ENCODE measurements at regions not wholly inside any gene's neighbourhood (a gene's known extent, or its start where the extent isn't known, plus 50 kb on each side); places are given as distances from the start of the nearest gene placed in this dataset.

DNA sequence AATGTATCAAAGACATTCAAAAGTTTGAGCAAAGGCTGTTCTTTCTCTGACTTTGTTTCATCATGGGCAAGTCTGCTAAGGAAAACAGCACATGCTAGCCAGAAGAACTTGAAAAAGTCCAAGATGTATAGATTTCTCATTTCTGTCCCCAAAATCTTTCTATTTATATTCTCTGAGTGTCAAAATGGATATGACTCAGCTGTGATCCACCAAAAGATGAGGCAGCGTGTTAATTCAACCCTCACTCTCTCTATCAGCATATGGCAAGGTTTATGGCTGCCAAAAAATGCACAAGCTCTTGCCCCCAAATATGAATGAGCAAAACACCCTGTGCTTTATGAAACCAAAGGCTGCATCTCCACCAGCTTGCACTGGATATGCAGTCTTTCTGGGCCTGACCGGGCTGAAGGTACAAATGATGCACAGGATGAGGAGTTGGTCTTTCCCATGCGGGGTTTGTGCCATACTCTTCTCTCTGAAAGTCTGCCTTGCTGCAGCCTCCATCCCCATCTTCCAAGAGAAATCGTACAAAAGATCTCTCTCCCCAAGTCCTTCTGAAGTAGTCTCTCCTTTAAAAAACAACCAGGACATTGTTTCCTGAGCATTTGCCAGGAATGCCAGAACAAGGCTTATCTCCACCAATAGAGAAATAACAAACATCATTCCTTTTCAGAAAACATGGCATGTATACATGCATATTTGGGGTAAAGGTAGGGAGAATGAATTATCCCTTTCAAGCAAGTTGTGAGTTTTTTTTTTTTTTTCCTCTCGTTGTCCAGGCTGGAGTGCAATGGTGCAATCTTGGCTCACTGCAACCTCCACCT, 203.4 kb downstream of the TMX1 start:
- CTCF ChIA-PET, result interaction anchor here (0.9 to 2.4 kb wide), 4 partner anchors 8 to 209 kb away, joined by 3 to 9 read pairs (median 6); partner anchors contain the start of gene FRMD6
- DNase-seq (ENCODE audit: low read depth, low spot score) (peak; percentile 21), FAIRE-seq (no peak)
- intact Hi-C loops (cut with micrococcal nuclease), result loop anchor here (2.0 kb wide), 1 partner anchor 103 kb away; no protein-coding TSS in a partner anchor
- H3K9me1 ChIP-seq (replicated peaks; ENCODE audit: control insufficient read depth, extremely low read depth, insufficient read depth, low read length), result no peaks in the 10 kb centered on the region
- no peaks in the 10 kb centered on the region for H4K20me1 ChIP-seq (replicated peaks; ENCODE audit: control insufficient read depth, extremely low read depth, insufficient read depth, low read length)
- H3K27ac ChIP-seq (ENCODE audit: insufficient read depth, low read depth, low read length), result peak overlapping the region; percentile 92
- BruUV-seq (replicated peaks), result no TSS peak
- POLR2A ChIA-PET, result no interaction called here
- dilution Hi-C loops (cut with MboI; ENCODE audit: extremely low pct_ligation_motif_present, low sequenced_read_pairs), result no loop called here
- peaks cover 40% of the 10 kb centered on the region for H3K4me1 ChIP-seq (ENCODE audit: control insufficient read depth, extremely low read depth, insufficient read depth, low read length)
- H3K36me3 ChIP-seq (ENCODE audit: control insufficient read depth in 2 of 2, extremely low read depth in 1 of 2, insufficient read depth in 2 of 2, low read length in 2 of 2), result no peaks in the 10 kb centered on the region
- H3K79me2 ChIP-seq (ENCODE audit: control insufficient read depth, insufficient read depth, low read length), result no peaks in the 10 kb centered on the region
- peak overlapping the region; percentile 72 for H3K4me2 ChIP-seq (ENCODE audit: insufficient read depth, low read length)
- TF ChIP-seq GATA2 (IDR thresholded peaks at IDR 0.05; ENCODE audit: insufficient read depth, insufficient read length, low read depth, low read length), result no peak
- TF ChIP-seq CTCF (IDR thresholded peaks at IDR 0.05; ENCODE audit: extremely low read depth in 1 of 2, insufficient read depth in 1 of 2, low read depth in 1 of 2, low read length in 2 of 2), result no peak
- no peak for TF ChIP-seq MYC (IDR thresholded peaks at IDR 0.05; ENCODE audit: low read depth, low read length)
- TF ChIP-seq JUN (IDR thresholded peaks at IDR 0.05; ENCODE audit: borderline replicate concordance, insufficient read depth, insufficient read length, low read depth), result no peak
- no peak for TF ChIP-seq EZH2 (IDR thresholded peaks at IDR 0.05; ENCODE audit: borderline replicate concordance, low read depth, low read length, severe bottlenecking)
- TF ChIP-seq POLR2A (IDR thresholded peaks at IDR 0.05; ENCODE audit: low read depth, low read length), result no peak
- TF ChIP-seq FOS (IDR thresholded peaks at IDR 0.05; ENCODE audit: borderline replicate concordance, insufficient read depth, low read length), result no peak
- H3K27me3 ChIP-seq (ENCODE audit: control insufficient read depth in 2 of 2, insufficient read depth in 2 of 2, low read length in 2 of 2), result no peaks in the 10 kb centered on the region
- peak overlapping the region; percentile 36 for H2AFZ ChIP-seq (ENCODE audit: low read depth, low read length)
- H3K4me3 ChIP-seq (replicated peaks in 1 of 3; ENCODE audit: insufficient read depth in 1 of 3, low read depth in 1 of 3, low read length in 3 of 3), result no peak overlapping the region
- H3K9me3 ChIP-seq (replicated peaks; ENCODE audit: control insufficient read depth, insufficient read depth, low read length), result no peaks in the 10 kb centered on the region
- peak overlapping the region; percentile 63 for H3K9ac ChIP-seq (replicated peaks; ENCODE audit: extremely low read depth, insufficient read depth, low read length)

Measured in endothelial cell of umbilical vein (primary cell).